H54 (cell line): ENCODE measurements at regions not wholly inside any gene's neighbourhood (a gene's known extent, or its start where the extent isn't known, plus 50 kb on each side); places are given as distances from the start of the nearest gene placed in this dataset.
A peak's percentile ranks its signal among the peaks of the same experiment; 100 is the strongest.

ENCODE experiments used
- DNase-seq: peaks from one replicate; pipeline ENCODE4 v3.0.0; 2011; ENCODE audit warnings: low spot score, mixed read lengths; ENCODE audit not compliant: insufficient read length
- FAIRE-seq: peaks from 3 replicates; lab custom pipeline; 2011; peaks lifted over from hg19 to GRCh38; lab: Jason Lieb, UNC
- POLR2A ChIP-seq: IDR thresholded peaks from 2 replicates; pipeline ENCODE4 v1.6.1; 2011; ENCODE audit warnings: low read depth, mild to moderate bottlenecking, low read length

DNA sequence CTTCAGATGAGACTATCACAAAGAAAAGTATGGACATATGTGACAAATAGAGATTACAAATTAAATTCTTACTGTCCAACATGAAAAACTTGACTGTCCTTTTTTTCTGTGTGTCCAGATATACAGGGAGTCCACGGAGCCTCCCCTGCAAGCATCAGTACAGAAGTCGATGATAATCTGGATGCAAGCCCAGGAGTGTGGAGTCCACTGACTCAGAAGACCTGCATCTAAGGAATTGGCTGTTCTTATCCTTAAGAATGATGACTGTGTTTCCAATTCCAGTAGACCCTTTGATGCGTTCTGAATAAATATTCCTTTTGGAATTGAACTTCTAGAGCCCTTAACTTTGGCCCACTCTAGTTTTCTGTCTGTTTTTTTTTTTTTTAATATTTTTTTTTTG, 56.7 kb upstream of the TAF11L2 start:
- TF ChIP-seq POLR2A: no peak
- FAIRE-seq (no peak), DNase-seq (peak; percentile 22)

DNA sequence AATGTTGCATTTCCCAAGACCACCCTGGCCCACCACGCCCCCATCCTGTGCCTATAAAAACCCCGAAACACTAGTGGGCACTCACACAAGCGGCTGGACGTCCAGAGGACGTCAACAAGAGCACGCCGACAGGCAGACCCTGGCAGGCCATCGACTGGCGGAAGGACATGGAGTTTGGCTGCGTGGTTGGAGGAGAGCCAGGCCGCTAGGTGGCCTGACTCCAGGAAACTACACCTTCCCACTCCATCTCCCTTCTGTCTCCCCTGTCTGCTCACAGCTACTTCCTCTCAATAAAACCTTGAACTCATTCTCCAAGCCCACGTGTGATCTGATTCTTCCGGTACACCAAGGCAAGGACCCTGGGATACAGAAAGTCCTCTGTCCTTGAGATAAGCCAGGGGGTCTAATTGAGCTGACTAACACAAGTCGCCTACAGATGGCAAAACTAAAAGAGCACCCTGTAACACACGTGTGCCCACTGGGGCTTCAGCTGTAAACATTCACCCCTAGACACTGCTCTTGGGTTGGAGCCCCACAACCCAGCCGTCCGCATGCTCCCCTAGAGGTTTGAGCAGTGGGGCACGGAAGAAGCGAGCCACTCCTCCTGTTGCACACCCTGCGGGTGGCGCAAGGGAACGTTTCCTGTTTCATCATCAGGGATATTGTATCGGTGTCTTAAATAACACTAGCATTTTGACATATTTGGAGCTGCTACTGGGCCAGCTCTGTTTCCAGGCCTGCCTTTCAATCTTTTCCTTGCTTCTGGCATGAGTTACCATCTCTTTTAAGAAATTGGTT, 54.5 kb upstream of the TAF11L2 start:
- FAIRE-seq (no peak), DNase-seq (no peak)
- TF ChIP-seq POLR2A: no peak

DNA sequence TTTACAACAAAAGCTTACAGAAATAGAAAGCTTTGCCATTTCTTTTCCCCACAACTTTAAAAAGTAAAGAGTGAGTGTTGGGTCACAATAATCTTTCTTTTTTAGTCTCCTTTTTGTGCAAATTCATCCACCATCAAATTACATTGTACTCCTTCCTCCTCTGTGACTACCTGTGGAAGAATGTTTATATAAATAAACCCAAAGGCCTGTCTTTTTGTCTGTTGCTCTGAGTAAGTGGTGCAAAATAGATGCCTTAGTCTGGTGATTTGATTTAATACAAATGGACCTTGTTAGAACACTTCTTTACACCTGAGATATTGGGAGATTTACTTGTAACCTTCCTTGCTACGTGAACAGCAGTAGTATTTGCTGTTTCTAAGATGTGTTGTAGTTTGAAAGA, 53.5 kb upstream of the TAF11L2 start:
- FAIRE-seq (no peak), DNase-seq (no peak)
- no peak for TF ChIP-seq POLR2A

GRCh38 chr5:17445185-17445584, 52.8 kb upstream of the TAF11L2 start:
- no peak for DNase-seq
- FAIRE-seq: no peak
- no peak for TF ChIP-seq POLR2A
